ENCODE measurements at regions not wholly inside any gene's neighbourhood (a gene's known extent, or its start where the extent isn't known, plus 50 kb on each side); places are given as distances from the start of the nearest gene placed in this dataset.

DNA sequence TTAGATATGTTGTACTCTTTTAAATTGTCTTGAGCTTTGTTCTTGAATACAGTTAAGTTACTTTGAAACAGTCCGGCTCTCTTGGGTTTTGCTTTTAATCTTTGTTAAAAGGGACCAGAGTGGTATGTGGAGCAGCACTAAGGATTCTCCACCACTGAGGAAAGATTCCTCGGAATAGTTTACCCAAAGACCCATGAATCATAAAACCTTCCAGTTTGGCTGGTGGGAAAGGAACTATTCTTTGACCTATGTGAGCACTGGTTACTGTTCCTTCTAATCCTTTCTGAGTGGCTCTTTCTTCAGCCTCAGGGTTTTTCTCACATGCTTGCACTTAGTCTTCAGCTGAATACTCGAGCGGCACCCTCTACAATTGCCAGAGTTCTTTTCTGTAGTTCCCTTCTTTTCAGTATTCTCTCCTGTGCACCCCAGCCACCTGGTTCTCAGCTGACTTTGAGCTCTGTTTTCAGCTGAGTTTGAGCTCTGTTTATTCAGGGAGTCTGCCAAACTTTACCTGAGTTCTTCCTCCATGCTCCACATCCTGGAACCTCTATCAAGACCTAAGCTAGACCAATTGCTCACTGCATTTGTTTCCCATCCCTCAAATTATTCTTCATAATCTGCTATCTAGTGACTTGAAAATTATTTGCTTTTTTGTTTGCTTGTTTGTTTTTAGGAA is 253.8 kb upstream of the PLXNA2 start:
- H3K4me3 ChIP-seq = no peak overlapping the region
- H3K27ac ChIP-seq = no peak overlapping the region
- TF ChIP-seq, protein P1, sequence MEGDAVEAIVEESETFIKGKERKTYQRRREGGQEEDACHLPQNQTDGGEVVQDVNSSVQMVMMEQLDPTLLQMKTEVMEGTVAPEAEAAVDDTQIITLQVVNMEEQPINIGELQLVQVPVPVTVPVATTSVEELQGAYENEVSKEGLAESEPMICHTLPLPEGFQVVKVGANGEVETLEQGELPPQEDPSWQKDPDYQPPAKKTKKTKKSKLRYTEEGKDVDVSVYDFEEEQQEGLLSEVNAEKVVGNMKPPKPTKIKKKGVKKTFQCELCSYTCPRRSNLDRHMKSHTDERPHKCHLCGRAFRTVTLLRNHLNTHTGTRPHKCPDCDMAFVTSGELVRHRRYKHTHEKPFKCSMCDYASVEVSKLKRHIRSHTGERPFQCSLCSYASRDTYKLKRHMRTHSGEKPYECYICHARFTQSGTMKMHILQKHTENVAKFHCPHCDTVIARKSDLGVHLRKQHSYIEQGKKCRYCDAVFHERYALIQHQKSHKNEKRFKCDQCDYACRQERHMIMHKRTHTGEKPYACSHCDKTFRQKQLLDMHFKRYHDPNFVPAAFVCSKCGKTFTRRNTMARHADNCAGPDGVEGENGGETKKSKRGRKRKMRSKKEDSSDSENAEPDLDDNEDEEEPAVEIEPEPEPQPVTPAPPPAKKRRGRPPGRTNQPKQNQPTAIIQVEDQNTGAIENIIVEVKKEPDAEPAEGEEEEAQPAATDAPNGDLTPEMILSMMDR (IDR thresholded peaks at IDR 0.05) = no peak
- peak; percentile 19 for DNase-seq (ENCODE audit: low spot score)

DNA sequence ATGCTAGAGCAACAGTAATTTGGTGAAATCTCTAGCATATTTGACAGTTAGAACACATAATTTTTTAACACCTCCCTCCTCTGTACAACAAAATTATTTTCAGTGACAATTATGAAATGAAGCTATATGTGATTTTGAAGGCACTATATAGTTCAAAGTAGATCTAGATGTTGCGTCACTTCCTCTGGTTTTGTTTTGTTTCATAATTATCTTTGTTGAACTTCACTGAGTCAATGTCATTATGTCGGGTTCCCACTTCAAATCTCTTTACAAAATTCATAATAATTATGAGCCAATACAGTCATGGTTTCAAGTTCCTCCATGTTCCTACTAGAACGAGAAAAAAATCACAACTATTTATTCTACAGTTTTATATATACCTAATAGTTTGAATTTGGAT is 254.8 kb upstream of the PLXNA2 start:
- Histone ChIP-seq H3K27ac (no peak overlapping the region), H3K4me3 (no peak overlapping the region)
- DNase-seq (ENCODE audit: low spot score) = no peak
- TF ChIP-seq, protein P1 (IDR thresholded peaks at IDR 0.05) = no peak

DNA sequence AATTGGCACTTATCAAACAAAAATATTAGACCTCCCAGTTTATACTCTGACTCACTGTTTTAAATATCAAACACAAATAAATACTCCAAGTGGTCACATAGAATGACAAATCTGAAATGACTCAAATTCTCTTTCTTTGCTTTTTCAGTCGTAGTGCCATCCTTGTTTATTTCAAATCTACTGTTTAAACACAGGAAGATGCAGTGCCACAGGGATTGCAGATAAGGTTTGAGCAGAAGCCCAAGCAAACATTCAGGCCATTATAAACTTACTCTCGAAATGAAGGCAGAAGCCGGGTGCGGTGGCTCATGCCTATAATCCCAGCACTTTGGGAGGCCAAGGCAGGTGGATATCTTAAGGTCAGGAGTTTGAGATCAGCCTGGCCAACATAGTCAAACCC is 255.4 kb upstream of the PLXNA2 start:
- Histone ChIP-seq H3K27ac (no peak overlapping the region), H3K4me3 (no peak overlapping the region)
- TF ChIP-seq, protein P1 (IDR thresholded peaks at IDR 0.05) = no peak
- DNase-seq (ENCODE audit: low spot score) = no peak

DNA sequence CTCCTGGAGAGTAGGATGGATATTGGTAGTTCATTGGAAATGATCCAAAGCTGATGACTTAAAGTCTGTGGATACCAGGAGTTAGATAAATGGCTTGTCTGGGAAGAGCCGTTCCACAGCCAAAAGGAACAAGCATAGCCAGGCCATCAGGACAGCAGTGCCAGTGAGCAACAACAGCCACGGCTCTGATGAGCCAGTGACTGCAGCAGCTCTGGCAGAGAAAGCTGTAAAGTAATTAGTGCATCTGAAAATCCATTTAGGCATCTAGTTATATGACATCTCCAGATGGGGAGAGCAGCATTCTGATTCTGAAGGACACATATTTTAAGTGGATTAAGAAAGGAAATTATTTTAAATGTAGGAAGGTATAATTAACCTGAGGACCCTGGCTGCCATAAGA is 256.2 kb upstream of the PLXNA2 start:
- no peak for DNase-seq (ENCODE audit: low spot score)
- H3K27ac ChIP-seq = no peak overlapping the region
- H3K4me3 ChIP-seq = no peak overlapping the region
- TF ChIP-seq, protein P1 (IDR thresholded peaks at IDR 0.05) = no peak

DNA sequence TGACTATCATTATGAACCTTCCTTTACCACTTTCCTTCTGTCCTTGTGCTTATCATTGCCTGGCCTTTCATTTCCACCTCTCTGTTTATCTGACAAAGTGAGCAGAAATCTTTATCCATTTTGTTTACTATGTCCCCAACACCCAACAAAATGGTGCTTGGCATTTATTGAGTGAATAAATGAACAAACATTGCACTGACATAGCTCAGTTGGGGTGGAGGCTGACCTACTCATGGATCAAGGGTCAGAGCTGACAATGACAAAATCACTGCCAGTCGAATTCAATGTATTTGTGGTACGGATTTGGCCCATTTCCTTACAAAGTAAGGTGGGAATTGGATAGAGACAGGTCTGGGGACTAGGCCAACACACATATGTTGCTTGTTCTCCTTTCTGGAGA is 257.4 kb upstream of the PLXNA2 start:
- DNase-seq (ENCODE audit: low spot score) = no peak
- TF ChIP-seq, protein P1 (IDR thresholded peaks at IDR 0.05) = no peak
- H3K27ac ChIP-seq = no peak overlapping the region
- no peak overlapping the region for H3K4me3 ChIP-seq

DNA sequence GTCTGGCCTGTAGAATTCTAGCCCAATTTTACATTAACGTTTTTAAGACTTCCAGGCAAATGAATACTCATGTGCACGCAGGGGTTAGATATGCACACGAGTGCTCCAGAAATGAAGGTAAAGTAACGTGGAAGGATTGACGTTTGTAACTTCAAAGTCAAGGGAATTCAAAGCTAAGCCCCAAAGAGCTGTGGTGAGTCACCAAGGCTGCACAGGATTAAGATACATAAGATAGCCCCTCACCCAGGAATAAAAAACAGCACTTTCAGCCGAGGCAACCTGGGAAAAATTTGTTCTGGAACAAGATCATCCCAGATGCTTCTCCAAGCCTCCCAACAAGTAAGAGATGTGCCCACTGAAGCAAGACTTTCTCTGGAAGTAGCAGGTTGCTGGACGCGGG is 259.6 kb upstream of the PLXNA2 start:
- Histone ChIP-seq H3K4me3 (no peak overlapping the region), H3K27ac (no peak overlapping the region)
- no peak for DNase-seq (ENCODE audit: low spot score)
- TF ChIP-seq, protein P1 (IDR thresholded peaks at IDR 0.05) = no peak

DNA sequence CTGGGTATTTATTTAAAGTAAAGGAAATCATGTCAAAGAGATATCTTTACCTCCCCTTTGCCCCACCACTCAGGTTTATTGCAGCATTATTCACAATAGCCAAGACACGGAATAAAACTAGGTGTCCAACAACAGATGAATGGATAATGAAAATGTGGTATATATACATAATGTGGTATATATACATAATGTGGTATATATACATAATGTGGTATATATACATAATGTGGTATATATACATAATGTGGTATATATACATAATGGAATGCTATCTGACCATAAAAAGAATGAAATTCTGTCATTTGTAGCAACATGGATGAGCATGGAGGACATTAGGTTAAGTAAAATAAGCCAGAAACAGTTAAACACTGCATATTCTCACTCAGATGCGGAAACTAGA is 262.6 kb upstream of the PLXNA2 start:
- Histone ChIP-seq H3K4me3 (no peak overlapping the region), H3K27ac (no peak overlapping the region)
- DNase-seq (ENCODE audit: low spot score) = no peak
- TF ChIP-seq, protein P1 (IDR thresholded peaks at IDR 0.05) = no peak
